K562 (cell line): ENCODE measurements at regions not wholly inside any gene's neighbourhood (a gene's known extent, or its start where the extent isn't known, plus 50 kb on each side); places are given as distances from the start of the nearest gene placed in this dataset.

Experiments used
- ATAC-seq: fragments of 200-7000 bp; cut with Tn5 transposase; 3 replicates; pipeline ENCODE4 v1.9.1; 2020; ENCODE audit warnings: moderate library complexity
- BruUV-seq: library from RNA; stranded (reverse); fragments of 400-500 nt; replicated peaks from 2 replicates; lab custom pipeline; 2021; lab: Mats Ljungman, UMichigan
- CTCF ChIA-PET: fragments of 300-600 bp; formaldehyde crosslinking; extraction: SDS; loops from one replicate; lab custom pipeline; 2021; ENCODE audit warnings: low intra/inter-chr PET ratio; lab: Yijun Ruan, JAX
- POLR2A ChIA-PET: fragments of 300-600, 350-650 bp; sonication (Branson Sonifier 250); formaldehyde crosslinking; extraction: SDS; loops from one replicate; lab custom pipeline; 2021; ENCODE audit warnings: antibody characterized with exemption, inconsistent platforms; lab: Yijun Ruan, JAX
- DNase-seq, 4 experiments: peaks; one replicate each; pipeline versions ENCODE4 v3.0.0 to v3.0.0-alpha.2; 2011 to 2018; ENCODE audit warnings: low spot score in 3 of 4, mixed read lengths in 3 of 4; ENCODE audit errors: extremely low read depth in 1 of 4
- FAIRE-seq: peaks from 2 replicates; lab custom pipeline; 2011; peaks lifted over from hg19 to GRCh38; lab: Jason Lieb, UNC
- H2AFZ ChIP-seq: 2 replicates; pipeline ENCODE4 v1.6.0; 2011; ENCODE audit warnings: low read depth, low read length, control low read depth, inconsistent platforms
- H3K27ac ChIP-seq: fragments of 200-600 bp; 3 replicates; pipeline ENCODE4 v1.8.0; 2011; ENCODE audit warnings: low read depth, mild to moderate bottlenecking, control low read depth, inconsistent platforms, low read length, moderate library complexity, mixed read lengths; ENCODE audit errors: extremely low read depth
- H3K27me3 ChIP-seq, 2 experiments: fragments of 300-600 bp in 1 of 2; 2 replicates in 1 of 2; 3 replicates in 1 of 2; pipeline versions ENCODE4 v1.6.0 to v1.8.0; 2011; ENCODE audit warnings: inconsistent platforms in 2 of 2, low read length in 2 of 2, mild to moderate bottlenecking in 1 of 2, mixed read lengths in 1 of 2, moderate library complexity in 1 of 2; ENCODE audit not compliant: control insufficient read depth in 2 of 2, insufficient read depth in 2 of 2
- H3K36me3 ChIP-seq: fragments of 300-600 bp; 3 replicates; pipeline ENCODE4 v1.8.0; 2011; ENCODE audit warnings: mild to moderate bottlenecking, low read length, inconsistent platforms; ENCODE audit not compliant: control insufficient read depth, insufficient read depth
- H3K4me1 ChIP-seq, 2 experiments: fragments of 200-600 bp in 1 of 2; replicated peaks in 1 of 2; 2 replicates in 1 of 2; 3 replicates in 1 of 2; pipeline versions ENCODE4 v1.5.1 to v1.8.0; 2011; ENCODE audit warnings: inconsistent platforms in 2 of 2, low read length in 2 of 2, mild to moderate bottlenecking in 1 of 2, mixed read lengths in 1 of 2, moderate library complexity in 1 of 2; ENCODE audit not compliant: control insufficient read depth in 2 of 2, insufficient read depth in 2 of 2
- H3K4me2 ChIP-seq: 2 replicates; pipeline ENCODE4 v1.6.1; 2011; ENCODE audit warnings: low read length, control low read depth, inconsistent platforms, mixed read lengths; ENCODE audit not compliant: insufficient read depth
- H3K4me3 ChIP-seq: fragments of 200-600 bp; sonication (generic), shearing (Covaris generic); 2 replicates; pipeline ENCODE4 v1.5.1; 2016; ENCODE audit warnings: control low read depth, inconsistent platforms
- H3K79me2 ChIP-seq: fragments of 200-600 bp; 3 replicates; pipeline ENCODE4 v1.8.0; 2011; ENCODE audit warnings: low read length, inconsistent platforms; ENCODE audit not compliant: control insufficient read depth, insufficient read depth
- H3K9ac ChIP-seq, 2 experiments: 2 replicates each; pipeline versions ENCODE4 v1.6.0 to v1.6.1; 2011; ENCODE audit warnings: low read depth in 2 of 2, low read length in 2 of 2, control low read depth in 1 of 2, inconsistent platforms in 1 of 2, mild to moderate bottlenecking in 1 of 2, mixed read lengths in 1 of 2; ENCODE audit not compliant: insufficient read depth in 1 of 2
- H3K9me1 ChIP-seq: one replicate; pipeline ENCODE4 v1.6.0; 2011; ENCODE audit warnings: inconsistent platforms, mild to moderate bottlenecking, low read length, moderate library complexity; ENCODE audit not compliant: control insufficient read depth, insufficient read depth
- H3K9me3 ChIP-seq: replicated peaks from 2 replicates; pipeline ENCODE4 v1.5.1; 2011; ENCODE audit warnings: low read depth, low read length, inconsistent platforms; ENCODE audit not compliant: control insufficient read depth, insufficient read depth
- H4K20me1 ChIP-seq: replicated peaks from 2 replicates; pipeline ENCODE4 v1.6.1; 2011; ENCODE audit warnings: low read length, inconsistent platforms, mixed read lengths; ENCODE audit not compliant: control insufficient read depth, insufficient read depth
- ADNP ChIP-seq: fragments of 200-800 bp; sonication (Bioruptor generic); IDR thresholded peaks from 2 replicates; pipeline ENCODE4 v1.6.1; 2016; ENCODE audit warnings: missing genetic modification characterization, missing compliant biosample characterization
- C11orf30 ChIP-seq: fragments of 450-650 bp; IDR thresholded peaks from 2 replicates; pipeline ENCODE4 v1.6.1; 2016; ENCODE audit warnings: low read depth, mild to moderate bottlenecking
- CBX5 ChIP-seq: IDR thresholded peaks from 2 replicates; pipeline ENCODE4 v1.6.1; 2014; ENCODE audit warnings: low read depth, borderline replicate concordance
- CXXC5 ChIP-seq: fragments of 250-450 bp; sonication (Bioruptor Pico); IDR thresholded peaks from 2 replicates; pipeline ENCODE4 v1.8.0; 2022; ENCODE audit warnings: inconsistent platforms, mild to moderate bottlenecking, moderate library complexity
- MEF2D ChIP-seq: conservative IDR thresholded peaks from 2 replicates; pipeline ENCODE4 v1.6.1; 2016; ENCODE audit warnings: low read depth, missing genetic modification characterization, missing compliant biosample characterization
- TAF15 ChIP-seq: fragments of 200-400 bp; formaldehyde crosslinking; IDR thresholded peaks from 2 replicates; pipeline ENCODE4 v1.6.1; 2017; ENCODE audit warnings: mild to moderate bottlenecking, low read depth, low read length, moderate library complexity
- THAP12 ChIP-seq: fragments of 250-450 bp; sonication (Bioruptor Pico); IDR thresholded peaks from 2 replicates; pipeline ENCODE4 v1.9.0; 2021; ENCODE audit warnings: mild to moderate bottlenecking, inconsistent platforms
- ZNF316 ChIP-seq: fragments of 450-650 bp; IDR thresholded peaks from 2 replicates; pipeline ENCODE4 v1.6.1; 2016
- WGBS: fragments of 100-300 bp; shearing (Covaris generic); methylation state at CpG from one replicate; pipeline ENCODE4 v1.1.6; 2016; ENCODE audit warnings: low coverage, mixed read lengths; ENCODE audit not compliant: insufficient coverage; ENCODE audit errors: missing lambda C conversion rate; 5-methylcytosine and 5-hydroxymethylcytosine counted together
- in situ Hi-C: fragments of 300-500 bp; cut with MboI; formaldehyde crosslinking; loops from 4 replicates; pipeline ENCODE4 v1.15.0; 2018; ENCODE audit warnings: inconsistent platforms, mixed read lengths
- intact Hi-C: fragments of 100-400 bp; cut with micrococcal nuclease; formaldehyde crosslinking; loops from 2 replicates; pipeline ENCODE4 v1.14.2; 2022

GRCh38 chr3:102176333-102177050, 258.3 kb upstream of the ZPLD1 start:
- no peak for FAIRE-seq
- H3K9ac ChIP-seq = no peak overlapping the region
- H3K27ac ChIP-seq = no peak overlapping the region
- WGBS = 4% methylated on average over 5 of the region's 5 CpGs
- CTCF ChIA-PET = no interaction called here
- no peak overlapping the region for H2AFZ ChIP-seq
- H3K79me2 ChIP-seq = no peaks in the 10 kb centered on the region
- TF ChIP-seq ZNF316 (peak; percentile 23; the same call in 1 of the 2 replicates), ADNP (tag) (no peak), CBX5 (no peak), TAF15 (no peak), MEF2D (tag) (no peak), C11orf30 (peak; percentile 11; the same call in 1 of the 2 replicates), CXXC5 (no peak), THAP12 (CRISPR knock-in tag) (no peak)
- TF ChIP-seq, all 486 proteins: peak for 2
- intact Hi-C loops (no loop called here), in situ Hi-C loops (no loop called here)
- Histone ChIP-seq H3K9me3 (no peaks in the 10 kb centered on the region), H3K4me2 (no peak overlapping the region), H3K4me3 (no peak overlapping the region), H3K36me3 (no peaks in the 10 kb centered on the region), H3K9me1 (no peaks in the 10 kb centered on the region), H4K20me1 (no peaks in the 10 kb centered on the region), H3K4me1 (no peaks in the 10 kb centered on the region), H3K27me3 (no peaks in the 10 kb centered on the region)
- DNase-seq = no peak
- ATAC-seq = no peak
- BruUV-seq = no TSS peak
- POLR2A ChIA-PET = interaction anchor here (0.6 kb wide), 1 partner anchor 401 kb away, joined by 3 read pairs; no protein-coding TSS in a partner anchor
